ENCODE measurements at regions not wholly inside any gene's neighbourhood (a gene's known extent, or its start where the extent isn't known, plus 50 kb on each side); places are given as distances from the start of the nearest gene placed in this dataset.
A peak's percentile ranks its signal among the peaks of the same experiment; 100 is the strongest.

DNA sequence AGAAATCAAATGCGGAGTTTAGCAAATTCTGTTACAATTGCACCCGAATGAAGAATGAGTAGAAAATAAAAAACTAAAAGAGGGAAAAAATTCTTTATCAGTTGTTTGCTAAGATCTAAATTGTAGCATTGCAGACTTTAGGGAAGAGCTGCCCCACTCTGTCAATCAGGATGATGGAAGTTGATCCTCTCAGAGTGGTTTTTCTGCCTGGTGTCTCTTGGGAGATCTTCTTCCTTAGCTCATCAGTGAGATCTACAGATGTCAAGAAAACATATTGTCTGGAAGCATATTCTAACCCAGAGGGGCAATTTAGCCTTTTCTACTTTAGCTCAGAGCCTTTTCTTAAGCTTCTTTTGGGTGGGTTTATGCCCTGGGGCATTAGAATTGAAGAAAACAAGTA is 223.2 kb upstream of the PCDH17 start:
- Mint-ChIP-seq H3K36me3 (no peaks in the 10 kb centered on the region), H3K9me3 (peaks cover 4% of the 10 kb centered on the region), H3K27ac (no peak overlapping the region), H3K4me3 (no peak overlapping the region), H3K27me3 (ENCODE audit: low read depth) (no peaks in the 10 kb centered on the region), H3K4me1 (peaks cover 7% of the 10 kb centered on the region; the same call in 1 of the 2 replicates)
- TF ChIP-seq ZNF219 (CRISPR knock-in tag; IDR thresholded peaks at IDR 0.05; ENCODE audit: borderline replicate concordance) (no peak), TEAD1 (CRISPR knock-in tag; IDR thresholded peaks at IDR 0.05) (no peak), ZNF121 (CRISPR knock-in tag; IDR thresholded peaks at IDR 0.05) (no peak), NR1H2 (CRISPR knock-in tag; IDR thresholded peaks at IDR 0.05) (no peak)
- TF ChIP-seq, protein P1, sequence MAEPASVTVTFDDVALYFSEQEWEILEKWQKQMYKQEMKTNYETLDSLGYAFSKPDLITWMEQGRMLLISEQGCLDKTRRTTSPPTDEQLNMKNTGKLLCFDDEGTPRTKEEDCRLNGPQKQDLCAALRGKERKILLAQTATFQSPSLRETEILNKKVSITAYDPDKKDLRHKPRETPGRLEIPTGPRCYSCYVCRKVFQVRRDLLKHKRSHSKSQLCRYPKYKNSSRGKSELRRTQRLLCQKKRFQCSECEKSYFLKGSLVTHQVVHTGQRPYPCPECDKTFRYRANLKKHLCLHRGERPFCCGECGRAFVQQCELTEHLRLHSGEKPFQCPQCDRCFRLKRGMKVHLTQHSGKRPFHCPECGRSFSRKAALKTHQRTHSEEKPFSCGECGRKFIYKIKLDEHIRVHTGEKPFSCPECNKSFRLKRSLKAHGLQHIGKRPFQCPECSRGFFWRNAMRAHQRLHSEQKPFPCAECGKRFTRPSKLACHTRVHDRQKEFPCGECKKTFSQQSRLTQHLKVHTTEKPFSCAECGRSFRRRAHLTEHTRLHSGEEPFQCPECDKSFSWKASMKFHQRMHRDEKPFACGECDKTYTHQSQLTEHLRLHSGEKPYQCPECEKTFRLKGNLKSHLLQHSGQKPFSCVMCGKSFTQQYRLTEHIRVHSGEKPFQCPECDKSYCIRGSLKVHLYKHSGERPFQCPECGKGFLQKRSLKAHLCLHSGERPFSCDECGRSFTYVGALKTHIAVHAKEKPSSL (CRISPR knock-in tag; conservative IDR thresholded peaks at IDR 0.05) = no peak
- ATAC-seq (no peak), DNase-seq (ENCODE audit: low spot score) (no peak)
- ChIA-PET CTCF (no interaction called here), POLR2A (no interaction called here)

DNA sequence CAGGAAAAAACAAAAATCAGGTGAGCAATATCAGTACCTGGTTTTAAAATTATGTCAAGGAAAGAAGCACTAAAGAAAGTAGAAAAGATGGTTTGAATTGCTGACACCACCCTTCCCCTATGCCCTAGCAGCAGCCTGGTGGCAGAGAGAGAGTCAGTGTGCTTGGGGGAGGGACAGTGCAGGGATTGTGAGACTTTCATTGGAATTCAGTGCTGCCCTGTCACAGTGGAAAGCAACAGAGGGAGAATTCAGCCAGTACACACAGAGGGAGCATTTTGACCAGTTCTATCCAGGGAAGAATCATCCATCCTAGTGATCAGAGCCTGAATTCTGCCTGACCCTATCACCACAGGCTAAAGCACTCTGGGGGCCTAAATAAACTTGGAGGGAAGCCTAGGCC is 222.4 kb upstream of the PCDH17 start:
- H3K27ac Mint-ChIP-seq = no peak overlapping the region
- no peak for TF ChIP-seq KAT7 (CRISPR knock-in tag; IDR thresholded peaks at IDR 0.05; ENCODE audit: borderline replicate concordance)
- TF ChIP-seq, protein P2, sequence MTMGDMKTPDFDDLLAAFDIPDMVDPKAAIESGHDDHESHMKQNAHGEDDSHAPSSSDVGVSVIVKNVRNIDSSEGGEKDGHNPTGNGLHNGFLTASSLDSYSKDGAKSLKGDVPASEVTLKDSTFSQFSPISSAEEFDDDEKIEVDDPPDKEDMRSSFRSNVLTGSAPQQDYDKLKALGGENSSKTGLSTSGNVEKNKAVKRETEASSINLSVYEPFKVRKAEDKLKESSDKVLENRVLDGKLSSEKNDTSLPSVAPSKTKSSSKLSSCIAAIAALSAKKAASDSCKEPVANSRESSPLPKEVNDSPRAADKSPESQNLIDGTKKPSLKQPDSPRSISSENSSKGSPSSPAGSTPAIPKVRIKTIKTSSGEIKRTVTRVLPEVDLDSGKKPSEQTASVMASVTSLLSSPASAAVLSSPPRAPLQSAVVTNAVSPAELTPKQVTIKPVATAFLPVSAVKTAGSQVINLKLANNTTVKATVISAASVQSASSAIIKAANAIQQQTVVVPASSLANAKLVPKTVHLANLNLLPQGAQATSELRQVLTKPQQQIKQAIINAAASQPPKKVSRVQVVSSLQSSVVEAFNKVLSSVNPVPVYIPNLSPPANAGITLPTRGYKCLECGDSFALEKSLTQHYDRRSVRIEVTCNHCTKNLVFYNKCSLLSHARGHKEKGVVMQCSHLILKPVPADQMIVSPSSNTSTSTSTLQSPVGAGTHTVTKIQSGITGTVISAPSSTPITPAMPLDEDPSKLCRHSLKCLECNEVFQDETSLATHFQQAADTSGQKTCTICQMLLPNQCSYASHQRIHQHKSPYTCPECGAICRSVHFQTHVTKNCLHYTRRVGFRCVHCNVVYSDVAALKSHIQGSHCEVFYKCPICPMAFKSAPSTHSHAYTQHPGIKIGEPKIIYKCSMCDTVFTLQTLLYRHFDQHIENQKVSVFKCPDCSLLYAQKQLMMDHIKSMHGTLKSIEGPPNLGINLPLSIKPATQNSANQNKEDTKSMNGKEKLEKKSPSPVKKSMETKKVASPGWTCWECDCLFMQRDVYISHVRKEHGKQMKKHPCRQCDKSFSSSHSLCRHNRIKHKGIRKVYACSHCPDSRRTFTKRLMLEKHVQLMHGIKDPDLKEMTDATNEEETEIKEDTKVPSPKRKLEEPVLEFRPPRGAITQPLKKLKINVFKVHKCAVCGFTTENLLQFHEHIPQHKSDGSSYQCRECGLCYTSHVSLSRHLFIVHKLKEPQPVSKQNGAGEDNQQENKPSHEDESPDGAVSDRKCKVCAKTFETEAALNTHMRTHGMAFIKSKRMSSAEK (CRISPR knock-in tag; IDR thresholded peaks at IDR 0.05; ENCODE audit: borderline replicate concordance) = no peak
- no peak for TF ChIP-seq NFYB (CRISPR knock-in tag; conservative IDR thresholded peaks at IDR 0.05; ENCODE audit: low read depth)
- no peak for DNase-seq (ENCODE audit: low spot score)
- H3K4me1 Mint-ChIP-seq = peaks cover 7% of the 10 kb centered on the region; the same call in 1 of the 2 replicates
- peaks cover 4% of the 10 kb centered on the region for H3K9me3 Mint-ChIP-seq
- no peaks in the 10 kb centered on the region for H3K36me3 Mint-ChIP-seq
- ATAC-seq = peak; percentile 92
- no peak overlapping the region for H3K4me3 Mint-ChIP-seq
- H3K27me3 Mint-ChIP-seq (ENCODE audit: low read depth) = no peaks in the 10 kb centered on the region
- POLR2A ChIA-PET = no interaction called here
- CTCF ChIA-PET = no interaction called here

DNA sequence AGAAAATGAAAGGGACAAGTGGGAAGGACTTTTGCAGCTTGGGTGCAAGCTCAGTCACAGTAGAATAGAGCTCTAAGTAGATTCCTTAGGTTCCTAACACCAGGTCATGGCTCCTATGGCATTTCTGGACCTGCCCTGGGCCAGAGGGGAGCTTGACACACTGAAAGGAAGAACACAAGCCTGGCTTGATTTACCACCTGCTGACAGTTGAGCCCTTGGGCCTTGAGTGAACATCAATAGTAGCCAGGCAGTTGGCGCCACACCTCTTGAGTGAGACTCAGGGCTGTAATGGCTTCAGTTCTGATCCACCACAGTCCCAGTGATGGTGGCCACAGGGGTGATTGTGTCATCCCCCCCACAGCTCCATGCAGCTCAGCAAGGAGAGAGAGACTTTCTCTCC is 221.9 kb upstream of the PCDH17 start:
- Mint-ChIP-seq H3K9me3 (peaks cover 4% of the 10 kb centered on the region), H3K36me3 (no peaks in the 10 kb centered on the region), H3K4me3 (no peak overlapping the region), H3K27ac (no peak overlapping the region), H3K27me3 (ENCODE audit: low read depth) (no peaks in the 10 kb centered on the region), H3K4me1 (peaks cover 7% of the 10 kb centered on the region; the same call in 1 of the 2 replicates)
- DNase-seq (ENCODE audit: low spot score) (no peak), ATAC-seq (peak; percentile 16; the same call in 1 of the 2 replicates)
- CTCF ChIA-PET = no interaction called here
- POLR2A ChIA-PET = no interaction called here
- no peak for TF ChIP-seq ELF4 (CRISPR knock-in tag; IDR thresholded peaks at IDR 0.05; ENCODE audit: low read depth)
- no peak for TF ChIP-seq ZNF232 (CRISPR knock-in tag; IDR thresholded peaks at IDR 0.05)
- TF ChIP-seq, protein P3, sequence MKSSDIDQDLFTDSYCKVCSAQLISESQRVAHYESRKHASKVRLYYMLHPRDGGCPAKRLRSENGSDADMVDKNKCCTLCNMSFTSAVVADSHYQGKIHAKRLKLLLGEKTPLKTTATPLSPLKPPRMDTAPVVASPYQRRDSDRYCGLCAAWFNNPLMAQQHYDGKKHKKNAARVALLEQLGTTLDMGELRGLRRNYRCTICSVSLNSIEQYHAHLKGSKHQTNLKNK (CRISPR knock-in tag; IDR thresholded peaks at IDR 0.05) = no peak
- TF ChIP-seq GRHL2 (CRISPR knock-in tag; IDR thresholded peaks at IDR 0.05; ENCODE audit: insufficient replicate concordance, severe bottlenecking) = no peak
- TF ChIP-seq, protein P4, sequence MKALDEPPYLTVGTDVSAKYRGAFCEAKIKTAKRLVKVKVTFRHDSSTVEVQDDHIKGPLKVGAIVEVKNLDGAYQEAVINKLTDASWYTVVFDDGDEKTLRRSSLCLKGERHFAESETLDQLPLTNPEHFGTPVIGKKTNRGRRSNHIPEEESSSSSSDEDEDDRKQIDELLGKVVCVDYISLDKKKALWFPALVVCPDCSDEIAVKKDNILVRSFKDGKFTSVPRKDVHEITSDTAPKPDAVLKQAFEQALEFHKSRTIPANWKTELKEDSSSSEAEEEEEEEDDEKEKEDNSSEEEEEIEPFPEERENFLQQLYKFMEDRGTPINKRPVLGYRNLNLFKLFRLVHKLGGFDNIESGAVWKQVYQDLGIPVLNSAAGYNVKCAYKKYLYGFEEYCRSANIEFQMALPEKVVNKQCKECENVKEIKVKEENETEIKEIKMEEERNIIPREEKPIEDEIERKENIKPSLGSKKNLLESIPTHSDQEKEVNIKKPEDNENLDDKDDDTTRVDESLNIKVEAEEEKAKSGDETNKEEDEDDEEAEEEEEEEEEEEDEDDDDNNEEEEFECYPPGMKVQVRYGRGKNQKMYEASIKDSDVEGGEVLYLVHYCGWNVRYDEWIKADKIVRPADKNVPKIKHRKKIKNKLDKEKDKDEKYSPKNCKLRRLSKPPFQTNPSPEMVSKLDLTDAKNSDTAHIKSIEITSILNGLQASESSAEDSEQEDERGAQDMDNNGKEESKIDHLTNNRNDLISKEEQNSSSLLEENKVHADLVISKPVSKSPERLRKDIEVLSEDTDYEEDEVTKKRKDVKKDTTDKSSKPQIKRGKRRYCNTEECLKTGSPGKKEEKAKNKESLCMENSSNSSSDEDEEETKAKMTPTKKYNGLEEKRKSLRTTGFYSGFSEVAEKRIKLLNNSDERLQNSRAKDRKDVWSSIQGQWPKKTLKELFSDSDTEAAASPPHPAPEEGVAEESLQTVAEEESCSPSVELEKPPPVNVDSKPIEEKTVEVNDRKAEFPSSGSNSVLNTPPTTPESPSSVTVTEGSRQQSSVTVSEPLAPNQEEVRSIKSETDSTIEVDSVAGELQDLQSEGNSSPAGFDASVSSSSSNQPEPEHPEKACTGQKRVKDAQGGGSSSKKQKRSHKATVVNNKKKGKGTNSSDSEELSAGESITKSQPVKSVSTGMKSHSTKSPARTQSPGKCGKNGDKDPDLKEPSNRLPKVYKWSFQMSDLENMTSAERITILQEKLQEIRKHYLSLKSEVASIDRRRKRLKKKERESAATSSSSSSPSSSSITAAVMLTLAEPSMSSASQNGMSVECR (CRISPR knock-in tag; IDR thresholded peaks at IDR 0.05; ENCODE audit: borderline replicate concordance) = no peak
- no peak for TF ChIP-seq ZBTB21 (CRISPR knock-in tag; IDR thresholded peaks at IDR 0.05; ENCODE audit: borderline replicate concordance)
- no peak for TF ChIP-seq FOXK1 (CRISPR knock-in tag; IDR thresholded peaks at IDR 0.05)
- TF ChIP-seq, protein P5, sequence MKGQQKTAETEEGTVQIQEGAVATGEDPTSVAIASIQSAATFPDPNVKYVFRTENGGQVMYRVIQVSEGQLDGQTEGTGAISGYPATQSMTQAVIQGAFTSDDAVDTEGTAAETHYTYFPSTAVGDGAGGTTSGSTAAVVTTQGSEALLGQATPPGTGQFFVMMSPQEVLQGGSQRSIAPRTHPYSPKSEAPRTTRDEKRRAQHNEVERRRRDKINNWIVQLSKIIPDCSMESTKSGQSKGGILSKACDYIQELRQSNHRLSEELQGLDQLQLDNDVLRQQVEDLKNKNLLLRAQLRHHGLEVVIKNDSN (CRISPR knock-in tag; IDR thresholded peaks at IDR 0.05) = no peak
- TF ChIP-seq, protein P6, sequence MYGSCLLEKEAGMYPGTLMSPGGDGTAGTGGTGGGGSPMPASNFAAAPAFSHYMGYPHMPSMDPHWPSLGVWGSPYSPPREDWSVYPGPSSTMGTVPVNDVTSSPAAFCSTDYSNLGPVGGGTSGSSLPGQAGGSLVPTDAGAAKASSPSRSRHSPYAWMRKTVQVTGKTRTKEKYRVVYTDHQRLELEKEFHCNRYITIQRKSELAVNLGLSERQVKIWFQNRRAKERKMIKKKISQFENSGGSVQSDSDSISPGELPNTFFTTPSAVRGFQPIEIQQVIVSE (CRISPR knock-in tag; IDR thresholded peaks at IDR 0.05; ENCODE audit: borderline replicate concordance) = no peak
- TF ChIP-seq ZNF121 (CRISPR knock-in tag; IDR thresholded peaks at IDR 0.05) = no peak
- TF ChIP-seq ZNF219 (CRISPR knock-in tag; IDR thresholded peaks at IDR 0.05; ENCODE audit: borderline replicate concordance) = no peak
- TF ChIP-seq ZNF416 (CRISPR knock-in tag; IDR thresholded peaks at IDR 0.05) = no peak
- TF ChIP-seq ZNF317 (CRISPR knock-in tag; IDR thresholded peaks at IDR 0.05; ENCODE audit: borderline replicate concordance, low read depth) = no peak
